Mesodermal cell (in vitro differentiated cells): ENCODE measurements at regions not wholly inside any gene's neighbourhood (a gene's known extent, or its start where the extent isn't known, plus 50 kb on each side); places are given as distances from the start of the nearest gene placed in this dataset.

Source experiments
- H3K27ac ChIP-seq: 2 replicates; pipeline ENCODE4 v1.7.0; 2013; ENCODE audit warnings: mild to moderate bottlenecking, low read depth, low read length, moderate library complexity; ENCODE audit not compliant: severe bottlenecking
- H3K36me3 ChIP-seq: 2 replicates; pipeline ENCODE4 v1.7.1; 2013; ENCODE audit warnings: mild to moderate bottlenecking, low read length, moderate library complexity; ENCODE audit not compliant: control insufficient read depth, insufficient read depth
- H3K4me1 ChIP-seq: one replicate; pipeline ENCODE4 v1.7.1; 2013; ENCODE audit warnings: mild to moderate bottlenecking, low read length; ENCODE audit not compliant: insufficient read depth, control insufficient read depth, poor library complexity, severe bottlenecking
- H3K4me3 ChIP-seq: 2 replicates; pipeline ENCODE4 v1.7.0; 2013; ENCODE audit warnings: low read length, control low read depth, mild to moderate bottlenecking; ENCODE audit not compliant: insufficient read depth, poor library complexity, severe bottlenecking; ENCODE audit errors: extremely low read depth
- H3K9me3 ChIP-seq: 2 replicates; pipeline ENCODE4 v1.7.1; 2013; ENCODE audit warnings: mild to moderate bottlenecking, low read length, moderate library complexity; ENCODE audit not compliant: control insufficient read depth
- WGBS, 2 experiments: methylation state at CpG; one replicate each; pipeline ENCODE4 v1.1.5; 2013; ENCODE audit warnings: missing lambda C conversion rate in 2 of 2; ENCODE audit not compliant: insufficient coverage in 2 of 2; 5-methylcytosine and 5-hydroxymethylcytosine counted together

- H3K4me1 ChIP-seq = peaks cover 4% of the 10 kb centered on the region
- peak overlapping the region; percentile 16 for H3K27ac ChIP-seq
- H3K9me3 ChIP-seq = no peaks in the 10 kb centered on the region
- WGBS, 2 experiments = 79 to 87% methylated on average over 24 to 25 of the region's 29 CpGs
- no peak overlapping the region for H3K4me3 ChIP-seq
- H3K36me3 ChIP-seq = no peaks in the 10 kb centered on the region
These were observed 208.9 kb upstream of the C1orf174 start for GRCh38 chr1:4108758-4109627.

DNA sequence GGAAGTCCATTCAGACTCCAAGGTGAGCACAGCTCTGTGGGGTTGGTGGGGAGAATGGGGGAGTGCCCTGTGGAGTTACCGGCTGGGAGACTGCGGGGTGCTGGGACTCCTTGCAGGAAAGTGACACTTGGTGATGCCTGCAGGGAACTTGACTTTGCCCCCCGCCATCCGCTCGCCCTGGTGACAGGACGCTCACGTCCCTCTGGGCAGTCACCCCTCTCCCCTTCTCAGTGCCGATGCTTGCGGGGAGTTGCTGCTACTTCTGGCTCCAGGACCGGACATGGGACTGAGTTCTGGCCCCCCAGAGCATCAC, 209.5 kb upstream of the C1orf174 start:
- Histone ChIP-seq H3K9me3 (no peaks in the 10 kb centered on the region), H3K4me1 (peaks cover 4% of the 10 kb centered on the region), H3K36me3 (no peaks in the 10 kb centered on the region), H3K4me3 (no peak overlapping the region), H3K27ac (no peak overlapping the region)
- 93 to 97% methylated on average over 10 of the region's 10 CpGs for WGBS, 2 experiments

- Histone ChIP-seq H3K27ac (no peak overlapping the region), H3K4me3 (no peak overlapping the region), H3K4me1 (peaks cover 4% of the 10 kb centered on the region), H3K36me3 (no peaks in the 10 kb centered on the region), H3K9me3 (no peaks in the 10 kb centered on the region)
- WGBS, 2 experiments = 88 to 97% methylated on average over 8 of the region's 8 CpGs
These were observed 210.8 kb upstream of the C1orf174 start for GRCh38 chr1:4110888-4111287.

GRCh38 chr1:4113897-4114296, 213.8 kb upstream of the C1orf174 start:
- Histone ChIP-seq H3K9me3 (no peaks in the 10 kb centered on the region), H3K4me3 (no peak overlapping the region), H3K36me3 (no peaks in the 10 kb centered on the region), H3K27ac (no peak overlapping the region), H3K4me1 (no peaks in the 10 kb centered on the region)
- WGBS, 2 experiments = 100% methylated on average over 1 to 2 of the region's 2 CpGs

DNA sequence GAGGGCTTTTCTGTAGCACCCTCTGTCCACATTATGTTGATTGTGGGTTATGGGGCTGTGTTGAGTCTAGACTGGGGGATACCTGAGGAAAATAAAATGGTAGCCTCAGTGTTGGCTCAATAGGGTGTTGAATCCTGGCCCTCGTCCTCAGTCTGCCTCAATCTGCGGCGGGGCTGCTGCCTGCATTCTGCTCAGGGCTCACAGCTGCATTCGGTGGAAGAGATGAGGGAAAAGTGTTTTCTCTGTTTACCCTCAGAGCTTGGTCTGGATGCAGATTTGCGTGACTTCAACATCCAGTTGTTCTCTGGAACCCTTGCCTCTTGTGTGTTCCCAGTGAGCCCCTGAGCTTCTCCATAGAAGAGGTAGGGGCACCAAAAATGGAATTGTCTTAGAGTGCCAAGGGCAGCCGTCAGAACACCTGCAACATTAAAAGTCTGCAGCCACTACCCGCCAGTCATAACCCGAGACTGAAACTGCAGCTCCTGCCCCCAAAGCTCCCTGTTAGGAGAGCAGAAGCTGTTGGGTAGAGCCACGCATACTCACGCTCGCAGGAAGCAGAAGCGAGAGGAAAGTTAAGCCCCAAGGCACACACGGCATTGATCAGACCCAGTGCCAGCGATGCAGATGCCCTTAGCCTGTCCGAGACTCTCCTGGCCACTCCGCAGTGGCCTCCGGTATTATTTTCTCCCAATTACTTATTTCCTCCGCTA, 215.3 kb upstream of the C1orf174 start:
- H3K27ac ChIP-seq = no peak overlapping the region
- H3K9me3 ChIP-seq = no peaks in the 10 kb centered on the region
- no peaks in the 10 kb centered on the region for H3K4me1 ChIP-seq
- no peaks in the 10 kb centered on the region for H3K36me3 ChIP-seq
- 87 to 89% methylated on average over 17 to 18 of the region's 18 CpGs for WGBS, 2 experiments
- H3K4me3 ChIP-seq = no peak overlapping the region

- Histone ChIP-seq H3K9me3 (no peaks in the 10 kb centered on the region), H3K4me1 (no peaks in the 10 kb centered on the region), H3K27ac (no peak overlapping the region), H3K36me3 (no peaks in the 10 kb centered on the region), H3K4me3 (no peak overlapping the region)
- 77 to 91% methylated on average over 7 to 8 of the region's 9 CpGs for WGBS, 2 experiments
These were observed 217.1 kb upstream of the C1orf174 start for GRCh38 chr1:4117196-4117595.

GRCh38 chr1:4118746-4119515, 218.9 kb upstream of the C1orf174 start:
- Histone ChIP-seq H3K36me3 (no peaks in the 10 kb centered on the region), H3K4me1 (no peaks in the 10 kb centered on the region), H3K27ac (no peak overlapping the region), H3K9me3 (no peaks in the 10 kb centered on the region), H3K4me3 (no peak overlapping the region)
- WGBS, 2 experiments = 69 to 71% methylated on average over 10 to 12 of the region's 12 CpGs

- H3K9me3 ChIP-seq = no peaks in the 10 kb centered on the region
- no peaks in the 10 kb centered on the region for H3K36me3 ChIP-seq
- H3K27ac ChIP-seq = no peak overlapping the region
- H3K4me1 ChIP-seq = no peaks in the 10 kb centered on the region
- no peak overlapping the region for H3K4me3 ChIP-seq
- WGBS, 2 experiments = 76 to 82% methylated on average over 7 to 11 of the region's 11 CpGs
These were observed 219.6 kb upstream of the C1orf174 start for GRCh38 chr1:4119516-4120220.

DNA sequence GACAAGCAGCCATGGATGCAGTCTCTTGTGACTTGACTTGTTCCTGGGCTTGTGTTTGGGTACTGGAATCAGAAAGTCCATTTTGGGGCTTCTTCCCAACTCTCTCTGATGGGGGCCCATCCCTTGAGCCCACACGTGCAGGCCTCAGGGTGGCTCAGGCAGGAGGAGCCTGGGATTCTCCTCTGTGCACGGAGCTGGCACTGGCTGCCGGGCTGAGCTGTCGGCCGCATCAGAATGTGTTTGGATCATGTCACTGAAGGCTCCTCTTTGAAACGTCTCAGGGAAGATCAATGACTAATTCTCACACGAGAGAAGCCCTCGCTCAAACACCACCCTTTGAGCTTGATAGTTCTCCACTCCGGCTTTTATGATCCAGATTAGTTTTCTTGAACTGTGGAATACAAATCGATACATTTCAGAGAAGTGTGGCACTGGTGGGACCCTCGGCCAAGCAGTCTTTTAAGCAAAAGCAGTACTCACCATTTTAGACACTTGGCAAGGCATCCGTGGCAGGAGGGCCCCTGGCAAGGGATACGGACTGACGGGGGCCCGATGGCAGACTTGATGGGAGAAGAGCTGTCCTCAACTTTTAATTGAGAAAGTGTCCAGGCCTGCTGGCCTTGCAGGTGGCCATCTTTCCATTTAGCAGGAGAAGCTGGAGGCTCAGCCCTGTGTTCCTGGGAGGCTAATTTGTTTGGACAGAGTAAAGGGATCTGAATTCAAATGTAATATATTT, 220.7 kb upstream of the C1orf174 start:
- Histone ChIP-seq H3K4me1 (no peaks in the 10 kb centered on the region), H3K9me3 (no peaks in the 10 kb centered on the region), H3K36me3 (no peaks in the 10 kb centered on the region), H3K4me3 (no peak overlapping the region), H3K27ac (no peak overlapping the region)
- 75 to 84% methylated on average over 13 to 15 of the region's 15 CpGs for WGBS, 2 experiments

- H3K27ac ChIP-seq = no peak overlapping the region
- H3K36me3 ChIP-seq = no peaks in the 10 kb centered on the region
- no peaks in the 10 kb centered on the region for H3K9me3 ChIP-seq
- 87 to 89% methylated on average over 6 to 7 of the region's 8 CpGs for WGBS, 2 experiments
- no peak overlapping the region for H3K4me3 ChIP-seq
- H3K4me1 ChIP-seq = no peaks in the 10 kb centered on the region
These were observed 221.2 kb upstream of the C1orf174 start for GRCh38 chr1:4121293-4121684.
